ENCODE measurements at regions not wholly inside any gene's neighbourhood (a gene's known extent, or its start where the extent isn't known, plus 50 kb on each side); places are given as distances from the start of the nearest gene placed in this dataset.

DNA sequence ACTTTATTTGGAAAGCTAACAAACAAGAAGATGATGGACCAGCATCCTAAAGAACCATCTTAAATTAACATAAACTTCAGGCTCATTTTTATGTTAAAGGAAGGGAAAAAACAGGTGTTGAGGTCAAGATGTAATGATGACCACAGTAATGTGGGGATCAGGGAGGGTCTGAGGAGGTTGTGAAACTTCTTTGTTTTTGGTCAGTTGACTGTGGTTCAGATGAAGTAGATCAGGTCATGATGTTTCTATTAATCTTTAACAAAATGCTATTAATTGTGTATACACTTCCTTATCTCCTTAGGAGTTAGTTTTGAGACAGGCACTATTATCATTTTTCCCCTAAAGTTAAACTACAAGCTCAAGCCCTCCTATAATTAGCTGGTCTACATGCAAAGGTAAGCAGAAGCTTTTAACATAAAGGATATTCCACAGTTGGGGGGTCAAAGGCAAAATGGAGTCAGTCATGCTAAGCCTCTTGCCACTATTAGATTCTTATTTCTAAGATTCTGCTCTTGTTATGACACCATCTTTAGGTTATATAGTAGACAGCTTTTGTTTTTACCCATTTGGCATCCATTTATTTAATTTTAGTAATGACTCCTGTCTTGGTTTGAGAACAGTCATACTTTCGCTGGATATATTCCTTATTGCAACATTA, 800.1 kb upstream of the PCDH9 start:
- H3K9me3 ChIP-seq (ENCODE audit: insufficient read depth, low read length) = no peaks in the 10 kb centered on the region
- no peak for TF ChIP-seq EZH2phosphoT487 (conservative IDR thresholded peaks at IDR 0.05; ENCODE audit: low read length)
- TF ChIP-seq, protein P1, sequence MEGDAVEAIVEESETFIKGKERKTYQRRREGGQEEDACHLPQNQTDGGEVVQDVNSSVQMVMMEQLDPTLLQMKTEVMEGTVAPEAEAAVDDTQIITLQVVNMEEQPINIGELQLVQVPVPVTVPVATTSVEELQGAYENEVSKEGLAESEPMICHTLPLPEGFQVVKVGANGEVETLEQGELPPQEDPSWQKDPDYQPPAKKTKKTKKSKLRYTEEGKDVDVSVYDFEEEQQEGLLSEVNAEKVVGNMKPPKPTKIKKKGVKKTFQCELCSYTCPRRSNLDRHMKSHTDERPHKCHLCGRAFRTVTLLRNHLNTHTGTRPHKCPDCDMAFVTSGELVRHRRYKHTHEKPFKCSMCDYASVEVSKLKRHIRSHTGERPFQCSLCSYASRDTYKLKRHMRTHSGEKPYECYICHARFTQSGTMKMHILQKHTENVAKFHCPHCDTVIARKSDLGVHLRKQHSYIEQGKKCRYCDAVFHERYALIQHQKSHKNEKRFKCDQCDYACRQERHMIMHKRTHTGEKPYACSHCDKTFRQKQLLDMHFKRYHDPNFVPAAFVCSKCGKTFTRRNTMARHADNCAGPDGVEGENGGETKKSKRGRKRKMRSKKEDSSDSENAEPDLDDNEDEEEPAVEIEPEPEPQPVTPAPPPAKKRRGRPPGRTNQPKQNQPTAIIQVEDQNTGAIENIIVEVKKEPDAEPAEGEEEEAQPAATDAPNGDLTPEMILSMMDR (IDR thresholded peaks at IDR 0.05; ENCODE audit: insufficient read depth, low read length, poor library complexity, severe bottlenecking) = no peak
- no peaks in the 10 kb centered on the region for H3K36me3 ChIP-seq (ENCODE audit: low read length)
- no peaks in the 10 kb centered on the region for H3K27me3 ChIP-seq (ENCODE audit: low read length)
- no peak overlapping the region for H3K27ac ChIP-seq (ENCODE audit: low read depth, low read length)
- H3K79me2 ChIP-seq (ENCODE audit: insufficient read depth, low read length) = no peaks in the 10 kb centered on the region
- H3K9ac ChIP-seq (ENCODE audit: low read length) = no peak overlapping the region
- H3K9me2 ChIP-seq (replicated peaks; ENCODE audit: insufficient read depth, low read length) = no peaks in the 10 kb centered on the region
- H4K20me1 ChIP-seq (ENCODE audit: low read depth, low read length) = no peaks in the 10 kb centered on the region
- no peak overlapping the region for H2AFZ ChIP-seq (ENCODE audit: low read depth, low read length, severe bottlenecking)
- H3K4me3 ChIP-seq (ENCODE audit: insufficient read depth, low read length, poor library complexity, severe bottlenecking) = no peak overlapping the region
- H3F3A ChIP-seq (ENCODE audit: insufficient read depth) = no peaks in the 10 kb centered on the region
- H3K4me2 ChIP-seq (ENCODE audit: low read depth, low read length, poor library complexity, severe bottlenecking) = no peak overlapping the region

DNA sequence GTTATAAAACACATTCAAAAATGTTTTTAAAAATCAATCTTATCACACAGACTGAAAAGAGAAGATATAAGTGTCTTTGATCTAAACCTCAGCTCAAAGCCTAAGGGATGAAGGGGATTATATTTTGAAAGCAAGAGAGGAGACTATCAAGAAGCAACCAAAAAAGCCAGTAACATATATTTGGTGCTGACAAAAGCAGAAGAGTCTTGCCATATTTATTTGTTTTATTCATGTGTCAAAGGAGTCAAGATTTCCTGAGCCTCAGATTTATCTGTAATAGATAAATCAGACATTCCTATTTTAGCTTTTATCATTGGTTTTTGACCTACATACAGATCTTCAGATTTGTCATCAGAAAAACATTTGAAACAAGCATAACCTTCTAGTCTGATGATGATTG, 798.6 kb upstream of the PCDH9 start:
- Histone ChIP-seq H3K79me2 (ENCODE audit: insufficient read depth, low read length) (no peaks in the 10 kb centered on the region), H3K9ac (ENCODE audit: low read length) (no peak overlapping the region), H3K4me3 (ENCODE audit: insufficient read depth, low read length, poor library complexity, severe bottlenecking) (no peak overlapping the region), H3K36me3 (ENCODE audit: low read length) (no peaks in the 10 kb centered on the region), H3K9me2 (replicated peaks; ENCODE audit: insufficient read depth, low read length) (no peaks in the 10 kb centered on the region), H4K20me1 (ENCODE audit: low read depth, low read length) (no peaks in the 10 kb centered on the region), H2AFZ (ENCODE audit: low read depth, low read length, severe bottlenecking) (peak overlapping the region; percentile 50), H3F3A (ENCODE audit: insufficient read depth) (no peaks in the 10 kb centered on the region), H3K4me2 (ENCODE audit: low read depth, low read length, poor library complexity, severe bottlenecking) (no peak overlapping the region), H3K9me3 (ENCODE audit: insufficient read depth, low read length) (no peaks in the 10 kb centered on the region), H3K27me3 (ENCODE audit: low read length) (no peaks in the 10 kb centered on the region), H3K27ac (ENCODE audit: low read depth, low read length) (no peak overlapping the region)
- TF ChIP-seq EZH2phosphoT487 (conservative IDR thresholded peaks at IDR 0.05; ENCODE audit: low read length) = no peak
- TF ChIP-seq, protein P1 (IDR thresholded peaks at IDR 0.05; ENCODE audit: insufficient read depth, low read length, poor library complexity, severe bottlenecking) = no peak

DNA sequence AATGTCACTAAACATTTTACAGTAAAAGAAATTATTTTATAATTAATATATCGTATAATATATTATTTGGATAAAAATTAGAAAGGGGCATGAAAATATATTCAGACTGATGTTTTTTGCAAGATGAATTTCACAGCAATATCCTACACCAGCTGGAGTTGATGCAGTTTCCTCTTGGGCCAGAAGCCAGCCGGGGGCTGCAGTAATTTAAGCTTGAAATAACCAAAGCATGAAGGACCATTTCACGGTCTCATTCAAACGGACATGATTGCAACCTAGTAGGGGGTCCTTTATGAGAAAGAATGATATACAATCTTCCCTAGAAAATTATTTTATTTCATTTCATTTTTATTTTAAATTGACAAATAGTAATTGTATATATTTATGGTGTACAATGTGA, 797.2 kb upstream of the PCDH9 start:
- H4K20me1 ChIP-seq (ENCODE audit: low read depth, low read length) = no peaks in the 10 kb centered on the region
- no peaks in the 10 kb centered on the region for H3K36me3 ChIP-seq (ENCODE audit: low read length)
- no peak overlapping the region for H3K9ac ChIP-seq (ENCODE audit: low read length)
- TF ChIP-seq EZH2phosphoT487 (conservative IDR thresholded peaks at IDR 0.05; ENCODE audit: low read length) = no peak
- TF ChIP-seq, protein P1 (IDR thresholded peaks at IDR 0.05; ENCODE audit: insufficient read depth, low read length, poor library complexity, severe bottlenecking) = no peak
- H3K9me2 ChIP-seq (replicated peaks; ENCODE audit: insufficient read depth, low read length) = no peaks in the 10 kb centered on the region
- no peak overlapping the region for H3K4me2 ChIP-seq (ENCODE audit: low read depth, low read length, poor library complexity, severe bottlenecking)
- H3K9me3 ChIP-seq (ENCODE audit: insufficient read depth, low read length) = no peaks in the 10 kb centered on the region
- H3K27me3 ChIP-seq (ENCODE audit: low read length) = no peaks in the 10 kb centered on the region
- H3F3A ChIP-seq (ENCODE audit: insufficient read depth) = no peaks in the 10 kb centered on the region
- no peak overlapping the region for H2AFZ ChIP-seq (ENCODE audit: low read depth, low read length, severe bottlenecking)
- H3K79me2 ChIP-seq (ENCODE audit: insufficient read depth, low read length) = no peaks in the 10 kb centered on the region
- no peak overlapping the region for H3K4me3 ChIP-seq (ENCODE audit: insufficient read depth, low read length, poor library complexity, severe bottlenecking)
- no peak overlapping the region for H3K27ac ChIP-seq (ENCODE audit: low read depth, low read length)
